Right lobe of liver (tissue), 6 donors: ENCODE measurements at regions not wholly inside any gene's neighbourhood (a gene's known extent, or its start where the extent isn't known, plus 50 kb on each side); places are given as distances from the start of the nearest gene placed in this dataset.
A peak's percentile ranks its signal among the peaks of the same experiment; 100 is the strongest.

Source experiments
- ATAC-seq, 4 donors: fragments of 200-7000 bp; cut with Tn5 transposase; one replicate each; pipeline ENCODE4 v1.9.1; 2020; ENCODE audit warnings: mild to moderate bottlenecking in 4 of 4, moderate library complexity in 4 of 4
- DNase-seq, 3 donors: peaks; one replicate each; pipeline ENCODE4 v3.0.0-alpha.2; 2020
- H3K27ac ChIP-seq, 3 donors: fragments of 200-600 bp; one replicate each; pipeline ENCODE4 v1.8.0; 2022
- H3K27me3 ChIP-seq, 2 donors: fragments of 200-600 bp; one replicate each; pipeline ENCODE4 v1.8.0; 2022
- H3K36me3 ChIP-seq, 4 donors: fragments of 200-600 bp; sonication (generic) in 1 of 4; one replicate each; pipeline versions ENCODE4 v1.5.1 to v1.8.0; 2017 to 2022; ENCODE audit warnings: control low read depth in 1 of 4
- H3K4me1 ChIP-seq, 4 donors: fragments of 200-600 bp; sonication (generic) in 1 of 4; one replicate each; pipeline versions ENCODE4 v1.5.1 to v1.8.0; 2017 to 2022; ENCODE audit warnings: control low read depth in 1 of 4
- H3K4me3 ChIP-seq, 3 donors: fragments of 200-600 bp; one replicate each; pipeline ENCODE4 v1.8.0; 2022
- H3K9me3 ChIP-seq, 4 donors: fragments of 200-600 bp; sonication (generic) in 1 of 4; one replicate each; pipeline versions ENCODE4 v1.5.1 to v1.8.0; 2017 to 2022; ENCODE audit warnings: control low read depth in 1 of 4
- POLR2A ChIP-seq: fragments of 450-650 bp; IDR thresholded peaks from one replicate; pipeline ENCODE4 v1.6.1; 2017; ENCODE audit warnings: antibody characterized with exemption, mild to moderate bottlenecking
- WGBS: methylation state at CpG from one replicate; pipeline ENCODE4 v1.1.6; 2018; ENCODE audit warnings: low coverage, low lambda C conversion rate; ENCODE audit not compliant: insufficient coverage; ENCODE audit errors: missing lambda C conversion rate; 5-methylcytosine and 5-hydroxymethylcytosine counted together
- intact Hi-C, 2 donors: fragments of 100-400 bp; cut with DNase I; formaldehyde crosslinking; loops; one replicate each; pipeline versions ENCODE4 v1.11.2 to v1.14.1; 2022
- TF ChIP-seq, protein P1 (sequence below), 4 donors: fragments of 200-600 bp in 3 of 4; fragments of 450-650 bp in 1 of 4; IDR thresholded peaks; one replicate each; pipeline versions ENCODE4 v1.5.1 to v1.8.0; 2016 to 2022; ENCODE audit warnings: antibody characterized with exemption in 4 of 4, mild to moderate bottlenecking in 2 of 4
- donor health status: DM: no; HTN: yes; CAD: no.
- donor health status: DM: no; HTN: no; CAD: no.
- donor health status: DM: no; HTN: no; CAD: no.
- donor health status: DM: no; HTN: yes; CAD: no.
- donor health status: DM: no; HTN: yes; CAD: no.

DNA sequence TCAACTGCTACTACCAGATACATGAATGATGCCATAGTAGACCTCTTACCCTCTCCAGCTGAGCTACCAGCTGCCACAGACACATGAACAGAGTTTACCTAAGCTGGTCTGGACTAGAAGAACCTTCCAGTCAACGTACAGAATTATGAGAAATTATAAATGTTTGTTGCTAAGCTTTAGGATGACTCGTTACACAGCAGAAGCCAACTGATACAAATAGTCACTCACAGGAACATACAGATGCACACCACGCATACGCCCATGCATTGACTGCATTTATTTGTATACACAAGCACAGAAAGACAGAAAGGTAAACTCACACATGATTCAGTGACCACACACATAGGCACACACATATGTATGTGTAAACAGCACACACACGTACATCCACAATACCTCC is 164.6 kb downstream of the SALL1 start:
- Histone ChIP-seq H3K9me3 (no peaks in the 10 kb centered on the region), H3K4me3 (no peak overlapping the region), H3K36me3 (no peaks in the 10 kb centered on the region), H3K4me1 (peaks cover 0 to 12% (median 5%) of the 10 kb centered on the region in 4 donors), H3K27ac (no peak overlapping the region), H3K27me3 (no peaks in the 10 kb centered on the region)
- 70% methylated on average over 5 of the region's 5 CpGs for WGBS
- no peak for ATAC-seq
- TF ChIP-seq, protein P1, sequence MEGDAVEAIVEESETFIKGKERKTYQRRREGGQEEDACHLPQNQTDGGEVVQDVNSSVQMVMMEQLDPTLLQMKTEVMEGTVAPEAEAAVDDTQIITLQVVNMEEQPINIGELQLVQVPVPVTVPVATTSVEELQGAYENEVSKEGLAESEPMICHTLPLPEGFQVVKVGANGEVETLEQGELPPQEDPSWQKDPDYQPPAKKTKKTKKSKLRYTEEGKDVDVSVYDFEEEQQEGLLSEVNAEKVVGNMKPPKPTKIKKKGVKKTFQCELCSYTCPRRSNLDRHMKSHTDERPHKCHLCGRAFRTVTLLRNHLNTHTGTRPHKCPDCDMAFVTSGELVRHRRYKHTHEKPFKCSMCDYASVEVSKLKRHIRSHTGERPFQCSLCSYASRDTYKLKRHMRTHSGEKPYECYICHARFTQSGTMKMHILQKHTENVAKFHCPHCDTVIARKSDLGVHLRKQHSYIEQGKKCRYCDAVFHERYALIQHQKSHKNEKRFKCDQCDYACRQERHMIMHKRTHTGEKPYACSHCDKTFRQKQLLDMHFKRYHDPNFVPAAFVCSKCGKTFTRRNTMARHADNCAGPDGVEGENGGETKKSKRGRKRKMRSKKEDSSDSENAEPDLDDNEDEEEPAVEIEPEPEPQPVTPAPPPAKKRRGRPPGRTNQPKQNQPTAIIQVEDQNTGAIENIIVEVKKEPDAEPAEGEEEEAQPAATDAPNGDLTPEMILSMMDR (IDR thresholded peaks at IDR 0.05) = no peak
- no peak for TF ChIP-seq POLR2A
- no peak for DNase-seq
- intact Hi-C loops = no loop called here

DNA sequence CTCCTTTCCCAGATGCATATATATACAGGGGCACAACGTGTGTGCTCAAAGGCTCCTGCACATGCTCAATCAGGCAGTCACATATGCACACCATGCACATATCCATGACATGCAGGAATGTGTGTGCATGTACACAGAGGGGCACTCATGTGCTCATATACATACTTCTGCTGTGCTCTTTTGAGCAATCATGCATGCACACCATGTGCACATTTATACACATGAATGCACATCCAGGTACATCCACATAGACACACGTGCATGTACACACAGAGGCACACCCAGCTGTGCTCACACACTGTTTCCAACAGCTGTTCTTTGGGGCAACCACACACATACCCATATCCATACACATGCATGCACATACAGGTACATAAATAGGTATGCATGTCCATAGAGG is 165.3 kb downstream of the SALL1 start:
- no peak for ATAC-seq
- no peak for DNase-seq
- H3K4me1 ChIP-seq = peaks cover 0 to 18% (median 8%) of the 10 kb centered on the region in 4 donors
- intact Hi-C loops = no loop called here
- WGBS = no CpG with 5 or more reads among the region's 2 CpGs
- no peak overlapping the region for H3K4me3 ChIP-seq
- H3K36me3 ChIP-seq = no peaks in the 10 kb centered on the region
- no peak for TF ChIP-seq POLR2A
- TF ChIP-seq, protein P1 (IDR thresholded peaks at IDR 0.05) = no peak
- no peaks in the 10 kb centered on the region for H3K9me3 ChIP-seq
- H3K27ac ChIP-seq = no peak overlapping the region
- no peaks in the 10 kb centered on the region for H3K27me3 ChIP-seq

DNA sequence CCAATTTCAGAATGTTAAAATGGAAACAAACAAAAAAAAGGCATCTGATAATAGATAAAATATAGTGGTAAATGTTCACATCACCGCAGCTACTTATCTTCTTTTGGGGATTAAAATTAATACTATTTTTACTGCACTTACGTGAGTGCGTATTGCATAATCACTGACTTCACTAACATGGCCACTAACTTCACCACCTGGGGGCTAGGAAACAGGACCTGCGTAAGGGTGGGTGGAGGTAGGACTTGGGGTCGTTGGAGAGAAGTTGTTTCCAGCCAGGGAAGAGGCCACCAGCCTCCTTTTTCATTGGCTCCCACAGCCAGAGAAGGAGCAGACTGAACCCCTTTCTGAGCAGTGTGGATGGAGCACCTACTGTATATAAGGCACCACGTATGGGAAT is 166.4 kb downstream of the SALL1 start:
- Histone ChIP-seq H3K27me3 (no peaks in the 10 kb centered on the region), H3K9me3 (no peaks in the 10 kb centered on the region), H3K36me3 (no peaks in the 10 kb centered on the region), H3K27ac (no peak overlapping the region), H3K4me1 (peaks cover 0 to 28% (median 12%) of the 10 kb centered on the region in 4 donors), H3K4me3 (no peak overlapping the region)
- ATAC-seq = no peak
- WGBS = 58% methylated on average over 5 of the region's 6 CpGs
- no peak for DNase-seq
- intact Hi-C loops = no loop called here
- TF ChIP-seq, protein P1 (IDR thresholded peaks at IDR 0.05) = no peak
- no peak for TF ChIP-seq POLR2A

DNA sequence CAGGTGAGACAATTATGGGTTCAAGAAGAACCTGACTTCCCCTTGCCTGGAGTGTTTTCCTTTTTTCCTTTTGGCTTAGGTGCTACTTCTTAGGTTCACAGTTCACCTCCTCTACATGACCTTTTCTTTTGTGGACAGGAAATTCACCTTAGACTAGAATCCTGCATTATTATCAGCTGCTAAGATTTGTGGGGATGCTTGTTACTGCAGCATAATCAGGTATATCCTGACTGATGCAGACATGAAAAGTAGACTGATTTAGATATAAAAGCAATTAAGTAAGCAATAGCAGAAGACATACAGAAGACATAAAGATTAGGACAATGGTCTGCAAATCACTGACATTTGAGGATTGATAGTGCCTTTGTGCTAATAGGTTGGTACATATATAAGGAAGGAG is 168.3 kb downstream of the SALL1 start:
- DNase-seq (no peak), ATAC-seq (no peak)
- H3K27me3 ChIP-seq = no peaks in the 10 kb centered on the region
- peaks cover 0 to 36% (median 17%) of the 10 kb centered on the region in 4 donors for H3K4me1 ChIP-seq
- intact Hi-C loops = no loop called here
- no peaks in the 10 kb centered on the region for H3K9me3 ChIP-seq
- H3K27ac ChIP-seq = no peak overlapping the region
- TF ChIP-seq, protein P1 (IDR thresholded peaks at IDR 0.05) = no peak
- no peak for TF ChIP-seq POLR2A
- no peak overlapping the region for H3K4me3 ChIP-seq
- no peaks in the 10 kb centered on the region for H3K36me3 ChIP-seq

DNA sequence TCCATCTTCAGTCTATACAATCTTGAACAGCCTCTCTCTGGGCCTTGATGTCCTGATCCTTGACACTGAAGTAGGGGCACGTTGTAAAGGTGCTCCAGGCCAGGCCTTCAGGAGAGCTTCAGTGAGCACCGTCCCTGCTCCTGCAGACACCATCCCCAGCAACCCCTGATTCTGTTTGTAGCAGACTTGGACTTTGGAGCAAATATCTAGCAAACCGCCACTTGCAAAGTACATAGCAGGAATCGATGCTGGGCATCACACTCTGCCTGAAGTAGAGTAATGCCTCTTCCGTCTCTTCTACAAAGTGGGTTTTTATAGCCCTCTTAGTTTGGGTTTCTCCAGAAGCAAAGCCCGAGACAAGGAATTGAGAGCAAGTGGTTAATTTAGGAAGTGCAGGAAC is 169.1 kb downstream of the SALL1 start:
- DNase-seq (peak in 1 of 3 donors; percentile 55), ATAC-seq (peak; percentile 84 to 91 (median 88))
- 35% methylated on average over 6 of the region's 6 CpGs for WGBS
- Histone ChIP-seq H3K27ac (no peak overlapping the region), H3K27me3 (no peaks in the 10 kb centered on the region), H3K4me3 (no peak overlapping the region), H3K4me1 (peaks cover 0 to 36% (median 17%) of the 10 kb centered on the region in 4 donors), H3K36me3 (no peaks in the 10 kb centered on the region), H3K9me3 (no peaks in the 10 kb centered on the region)
- intact Hi-C loops = no loop called here
- no peak for TF ChIP-seq POLR2A
- TF ChIP-seq, protein P1 (IDR thresholded peaks at IDR 0.05) = no peak
